Activated CD8-positive, alpha-beta memory T cell treated with anti-CD3 and anti-CD28 coated beads for 48 hours (primary cell): ENCODE measurements at regions not wholly inside any gene's neighbourhood (a gene's known extent, or its start where the extent isn't known, plus 50 kb on each side); places are given as distances from the start of the nearest gene placed in this dataset.
"Not testable (repeated sequence)": the region's sequence is repeated elsewhere in the genome, so short reads cannot be mapped to it uniquely, and the experiment has no call there.

Source experiments
- DNase-seq, 3 experiments: peaks; one replicate each; pipeline ENCODE4 v3.0.0-alpha.2; 2020; ENCODE audit warnings: low read depth in 2 of 3, low spot score in 2 of 3

- DNase-seq: no peak
Observed at GRCh38 chrX:26908218-26908617, 554.9 kb downstream of the PPP4R3C start.

GRCh38 chrX:26889574-26889973 lies 573.6 kb downstream of the PPP4R3C start:
- no peak for DNase-seq

- no peak for DNase-seq
Observed at GRCh38 chrX:26873736-26874135, 589.4 kb downstream of the PPP4R3C start.

- no peak for DNase-seq
Observed at GRCh38 chrX:26871967-26872366, 591.2 kb downstream of the PPP4R3C start.

GRCh38 chrX:26851981-26852380 lies 611.2 kb downstream of the PPP4R3C start:
- DNase-seq: no peak

- DNase-seq: no peak
Observed at GRCh38 chrX:26848511-26848910, 614.6 kb downstream of the PPP4R3C start.

- DNase-seq: no peak
Observed at GRCh38 chrX:26845056-26845455, 618.1 kb downstream of the PPP4R3C start.

- DNase-seq: no peak
Observed at GRCh38 chrX:26822448-26822847, 606.5 kb downstream of the MAGEB5 start.

GRCh38 chrX:26789751-26790150 lies 573.8 kb downstream of the MAGEB5 start:
- DNase-seq: no peak

- no peak for DNase-seq
Observed at GRCh38 chrX:26788402-26788998, 572.5 kb downstream of the MAGEB5 start.

GRCh38 chrX:26783512-26784225 lies 567.7 kb downstream of the MAGEB5 start:
- DNase-seq: no peak

- DNase-seq: no peak
Observed at GRCh38 chrX:26778320-26778888, 562.4 kb downstream of the MAGEB5 start.

GRCh38 chrX:26762253-26762652 lies 546.3 kb downstream of the MAGEB5 start:
- DNase-seq: no peak

- DNase-seq: not testable (repeated sequence)
Observed at GRCh38 chrX:26755760-26756159, 539.8 kb downstream of the MAGEB5 start.

- DNase-seq: no peak
Observed at GRCh38 chrX:26747877-26748276, 531.9 kb downstream of the MAGEB5 start.

- no peak for DNase-seq
Observed at GRCh38 chrX:26722666-26723428, 506.9 kb downstream of the MAGEB5 start.

- no peak for DNase-seq
Observed at GRCh38 chrX:26672571-26672970, 456.6 kb downstream of the MAGEB5 start.

- no peak for DNase-seq
Observed at GRCh38 chrX:26670521-26670920, 454.6 kb downstream of the MAGEB5 start.

GRCh38 chrX:26664919-26665318 lies 448.9 kb downstream of the MAGEB5 start:
- DNase-seq: no peak

GRCh38 chrX:26653050-26653449 lies 437.1 kb downstream of the MAGEB5 start:
- no peak for DNase-seq

GRCh38 chrX:26651755-26652154 lies 435.8 kb downstream of the MAGEB5 start:
- DNase-seq: no peak

GRCh38 chrX:26649534-26649933 lies 433.6 kb downstream of the MAGEB5 start:
- no peak for DNase-seq
